ENCODE measurements at regions not wholly inside any gene's neighbourhood (a gene's known extent, or its start where the extent isn't known, plus 50 kb on each side); places are given as distances from the start of the nearest gene placed in this dataset.
"Not testable (repeated sequence)": the region's sequence is repeated elsewhere in the genome, so short reads cannot be mapped to it uniquely, and the experiment has no call there.

DNA sequence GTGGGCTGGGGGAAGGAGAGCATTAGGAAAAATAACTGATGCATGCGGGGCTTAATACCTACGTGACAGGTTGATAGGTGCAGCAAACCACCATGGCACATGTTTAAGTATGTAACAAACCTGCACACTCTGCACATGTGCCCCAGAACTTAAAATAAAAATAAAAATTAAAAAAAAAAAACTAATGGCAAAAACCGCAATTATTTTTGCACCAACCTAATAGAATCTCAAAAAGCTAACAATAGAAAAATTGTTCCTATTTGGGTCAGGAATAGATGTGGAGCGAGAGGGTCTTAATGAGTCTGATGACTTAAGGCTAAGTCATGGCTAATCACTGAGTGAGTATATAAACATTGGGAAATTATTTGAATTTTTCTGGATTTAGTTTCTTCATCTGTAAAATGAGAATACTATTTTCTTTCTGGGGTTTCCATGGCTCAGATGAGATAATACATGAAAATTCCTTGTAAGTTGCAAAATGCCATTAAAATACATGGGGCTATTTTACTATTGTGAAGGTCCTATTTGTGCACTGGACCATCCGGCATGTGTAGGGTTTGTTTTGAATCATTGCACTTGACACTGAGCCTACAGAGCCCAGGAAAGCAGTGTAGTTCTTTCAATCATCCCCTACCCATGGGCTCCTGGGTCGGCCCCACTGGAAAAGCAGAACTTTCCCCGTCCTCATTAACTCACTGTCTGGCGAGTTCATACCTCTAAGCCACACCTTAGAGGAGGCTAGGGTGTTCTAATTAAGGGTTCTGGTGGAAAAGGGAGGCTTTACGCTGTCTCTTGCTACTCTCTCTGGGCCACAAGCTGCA, 164.1 kb upstream of the NTF3 start:
- ATAC-seq, result no peak

DNA sequence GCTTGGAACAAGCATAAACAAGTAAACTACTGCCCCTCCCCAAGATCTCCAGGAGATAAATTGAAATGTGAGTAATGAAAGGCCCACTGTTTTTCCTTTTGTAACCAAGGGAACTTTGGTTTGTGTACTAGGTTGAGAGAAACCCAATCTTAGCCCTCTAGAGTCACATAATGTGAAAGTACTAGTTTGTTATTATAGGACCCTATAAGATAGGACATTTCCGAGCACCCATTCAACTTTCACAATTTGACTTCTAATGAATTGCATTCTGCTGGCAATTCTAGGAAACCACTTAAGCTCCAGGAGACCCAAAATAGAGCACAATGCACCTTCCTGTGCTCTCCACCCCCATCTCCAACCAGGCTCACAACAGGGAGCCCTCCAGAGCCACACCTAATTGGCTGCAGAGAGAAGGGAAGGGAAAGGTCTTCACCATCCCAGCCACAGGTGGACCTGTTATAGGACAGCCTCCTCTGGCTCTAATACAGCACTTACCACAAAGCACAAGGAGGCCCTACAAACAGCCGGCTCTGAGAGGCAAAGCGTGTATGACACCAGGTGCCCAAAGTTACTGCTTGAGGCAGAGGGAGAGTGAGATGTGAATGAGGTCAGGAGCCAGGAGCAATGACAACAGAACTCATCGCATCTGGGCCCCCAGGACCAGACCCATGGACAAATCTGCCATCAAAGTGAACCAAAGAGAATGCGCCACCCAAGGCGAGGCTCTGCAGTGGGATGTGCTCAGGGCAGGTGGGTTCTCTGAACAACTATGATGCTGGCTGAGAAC, 163.3 kb upstream of the NTF3 start:
- no peak for ATAC-seq

DNA sequence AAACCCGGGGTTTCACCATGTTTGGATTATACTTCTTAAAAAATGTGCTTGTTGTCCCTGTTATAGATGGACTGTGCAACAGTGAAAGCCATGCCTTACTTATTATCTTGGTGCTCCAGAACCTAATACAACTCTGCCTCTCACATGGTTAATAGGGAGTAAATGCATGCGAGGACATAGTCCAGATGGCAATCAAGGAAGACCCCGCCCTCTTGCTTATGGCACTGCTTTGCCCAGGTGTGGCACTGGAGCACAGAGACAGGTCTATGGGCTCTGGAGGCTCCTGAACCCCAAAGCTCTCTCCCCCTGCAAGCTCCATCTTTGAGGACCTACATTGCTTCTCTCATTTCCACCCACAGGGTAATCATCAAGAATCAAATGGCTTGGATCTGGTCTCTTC, 162.1 kb upstream of the NTF3 start:
- no peak for ATAC-seq

DNA sequence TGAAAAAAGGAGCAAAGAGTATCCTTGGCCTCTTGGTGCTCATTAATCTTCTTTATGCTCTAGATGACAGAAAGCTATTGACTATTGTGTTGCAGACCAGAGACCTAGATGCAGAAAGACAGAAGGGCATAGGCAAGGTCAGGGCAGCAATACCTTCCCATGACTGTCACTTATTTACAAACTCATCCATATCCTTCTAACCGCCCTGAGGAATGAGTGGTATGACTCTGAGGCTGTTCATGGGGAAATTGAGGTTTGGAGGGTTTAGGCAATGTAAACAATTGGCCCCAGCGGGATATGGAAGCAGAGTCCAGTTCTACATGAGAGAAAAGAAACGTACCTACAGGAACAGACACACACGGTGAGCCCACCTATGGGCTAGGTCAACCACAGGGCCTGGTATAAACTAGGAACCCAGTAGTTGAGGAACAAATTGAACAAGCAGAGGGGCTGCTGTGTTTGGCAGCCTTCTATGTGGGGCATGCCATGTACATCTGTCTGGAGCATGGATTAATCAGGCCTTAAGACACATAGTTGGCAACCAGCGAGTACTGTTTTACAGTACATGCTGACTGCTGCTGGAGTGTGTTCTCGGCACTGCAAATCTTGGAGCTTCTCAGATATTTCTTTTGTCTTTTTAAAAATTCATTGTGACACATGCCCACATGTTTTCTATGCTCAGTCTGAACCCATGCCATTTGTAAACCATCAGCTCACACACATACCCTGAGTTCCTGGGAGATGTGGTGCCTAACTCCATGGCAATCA, 159.7 kb upstream of the NTF3 start:
- no peak for ATAC-seq

DNA sequence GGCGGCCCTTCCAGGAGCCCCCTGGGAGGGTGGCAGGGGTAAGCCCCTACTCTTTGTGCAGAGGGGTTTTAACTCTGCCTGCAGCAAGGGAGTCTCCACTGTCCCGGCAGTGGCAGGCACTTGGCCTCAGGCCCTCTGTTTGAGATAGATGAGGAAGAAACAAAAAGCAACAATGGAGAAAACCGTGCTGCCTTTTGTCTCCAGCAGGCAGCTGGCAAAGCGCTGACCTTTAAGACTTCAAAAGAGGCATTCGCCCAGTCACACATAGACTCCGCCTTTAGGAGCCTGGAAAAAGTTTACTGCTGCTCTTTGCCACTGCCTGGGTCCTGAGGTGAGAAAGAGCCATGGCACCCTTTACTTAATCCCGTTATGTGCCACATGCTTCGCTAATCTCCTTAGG, 158.2 kb upstream of the NTF3 start:
- no peak for ATAC-seq

DNA sequence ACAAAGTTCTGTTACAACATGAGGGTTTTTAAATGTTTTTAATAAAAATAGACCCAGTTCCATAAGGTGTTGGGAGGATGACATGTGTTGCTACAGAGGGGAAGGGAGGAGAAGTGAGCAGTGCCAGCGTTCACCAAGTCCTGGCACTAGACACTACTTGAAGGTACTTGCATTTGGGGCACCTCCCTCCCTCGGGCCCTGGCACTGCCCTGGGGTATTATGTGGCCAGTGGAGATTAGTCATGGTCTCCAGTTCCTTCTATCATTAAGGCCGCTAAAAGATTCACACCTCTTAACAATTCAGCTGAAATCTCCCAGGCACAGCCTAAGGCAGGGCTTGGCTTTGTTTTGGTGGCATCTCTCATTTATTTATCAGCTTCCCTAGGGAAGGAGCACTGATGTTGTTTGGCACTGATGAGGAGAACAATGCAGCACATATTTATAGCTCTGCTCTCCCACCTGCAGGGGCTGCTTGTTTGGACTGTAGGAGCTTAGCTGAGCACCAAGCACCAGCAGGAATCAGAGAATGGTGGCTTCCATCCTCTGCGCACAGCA, 155.5 kb upstream of the NTF3 start:
- ATAC-seq, result peak; percentile 58

DNA sequence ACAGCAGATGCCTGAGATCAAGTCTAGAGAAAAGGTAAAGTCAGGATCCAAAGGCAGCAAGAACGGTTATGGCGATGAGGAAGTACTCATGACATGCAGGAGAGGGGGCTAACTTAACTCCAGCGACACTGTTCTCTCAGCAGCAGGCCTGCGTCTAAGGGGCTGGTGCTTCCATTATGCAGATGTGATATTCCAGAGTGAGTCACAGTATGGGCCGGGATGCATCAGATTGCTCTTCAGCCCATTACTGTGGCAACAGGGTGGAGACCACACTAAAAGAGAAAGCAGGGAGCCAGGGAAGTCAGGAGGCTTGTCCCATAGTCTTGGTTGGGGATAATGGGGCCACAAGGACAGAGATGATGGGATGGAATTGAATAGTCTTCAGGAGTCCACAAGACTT, 151.8 kb upstream of the NTF3 start:
- no peak for ATAC-seq

DNA sequence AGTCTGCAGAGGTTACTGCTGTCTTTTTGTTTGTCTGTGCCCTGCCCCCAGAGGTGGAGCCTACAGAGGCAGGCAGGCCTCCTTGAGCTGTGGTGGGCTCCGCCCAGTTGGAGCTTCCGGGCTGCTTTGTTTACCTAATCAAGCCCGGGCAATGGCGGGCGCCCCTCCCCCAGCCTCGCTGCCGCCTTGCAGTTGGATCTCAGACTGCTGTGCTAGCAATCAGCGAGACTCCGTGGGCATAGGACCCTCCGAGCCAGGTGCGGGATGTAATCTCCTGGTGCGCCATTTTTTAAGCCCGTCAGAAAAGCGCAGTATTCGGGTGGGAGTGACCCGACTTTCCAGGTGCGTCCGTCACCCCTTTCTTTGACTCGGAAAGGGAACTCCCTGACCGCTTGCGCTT, 141.5 kb upstream of the NTF3 start:
- ATAC-seq, result not testable (repeated sequence)

DNA sequence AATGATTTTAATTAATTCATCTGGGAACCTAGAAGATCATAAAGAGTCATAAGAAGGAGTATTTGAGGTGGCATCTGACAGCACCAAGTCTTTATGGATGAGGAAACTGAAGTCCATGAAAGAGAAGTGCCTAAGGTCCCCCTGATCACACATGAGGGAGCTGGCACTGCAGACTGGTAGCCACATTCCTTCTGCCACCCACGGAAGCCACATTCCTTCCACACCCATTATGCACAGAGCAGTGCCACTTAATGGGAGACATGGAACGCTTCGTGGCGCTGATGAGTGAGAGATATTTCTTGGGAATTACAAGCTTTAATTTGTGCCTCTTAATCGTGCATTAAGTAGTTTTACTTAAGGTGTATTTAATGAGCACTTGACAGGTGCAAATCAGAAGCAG, 139.3 kb upstream of the NTF3 start:
- no peak for ATAC-seq

DNA sequence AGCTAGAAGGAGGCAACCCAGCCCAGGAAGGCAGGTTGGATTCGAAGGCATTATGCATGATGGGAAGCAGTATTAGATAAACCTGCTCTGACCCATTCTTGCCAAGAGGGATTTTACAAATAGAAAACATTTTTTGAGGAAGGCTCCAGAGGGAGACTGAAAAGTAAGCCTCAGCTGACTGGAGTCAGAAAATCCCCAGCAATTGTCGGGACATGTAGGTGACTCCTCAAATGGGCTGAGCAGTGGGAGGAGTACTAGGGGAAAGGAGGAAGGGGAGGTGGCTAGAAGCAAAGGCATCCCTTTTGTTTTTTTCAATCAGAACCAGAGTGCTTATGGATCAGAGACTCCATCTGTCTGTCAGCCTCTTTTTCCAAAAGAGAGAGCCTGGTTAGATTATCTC, 138.1 kb upstream of the NTF3 start:
- ATAC-seq, result peak; percentile 15

DNA sequence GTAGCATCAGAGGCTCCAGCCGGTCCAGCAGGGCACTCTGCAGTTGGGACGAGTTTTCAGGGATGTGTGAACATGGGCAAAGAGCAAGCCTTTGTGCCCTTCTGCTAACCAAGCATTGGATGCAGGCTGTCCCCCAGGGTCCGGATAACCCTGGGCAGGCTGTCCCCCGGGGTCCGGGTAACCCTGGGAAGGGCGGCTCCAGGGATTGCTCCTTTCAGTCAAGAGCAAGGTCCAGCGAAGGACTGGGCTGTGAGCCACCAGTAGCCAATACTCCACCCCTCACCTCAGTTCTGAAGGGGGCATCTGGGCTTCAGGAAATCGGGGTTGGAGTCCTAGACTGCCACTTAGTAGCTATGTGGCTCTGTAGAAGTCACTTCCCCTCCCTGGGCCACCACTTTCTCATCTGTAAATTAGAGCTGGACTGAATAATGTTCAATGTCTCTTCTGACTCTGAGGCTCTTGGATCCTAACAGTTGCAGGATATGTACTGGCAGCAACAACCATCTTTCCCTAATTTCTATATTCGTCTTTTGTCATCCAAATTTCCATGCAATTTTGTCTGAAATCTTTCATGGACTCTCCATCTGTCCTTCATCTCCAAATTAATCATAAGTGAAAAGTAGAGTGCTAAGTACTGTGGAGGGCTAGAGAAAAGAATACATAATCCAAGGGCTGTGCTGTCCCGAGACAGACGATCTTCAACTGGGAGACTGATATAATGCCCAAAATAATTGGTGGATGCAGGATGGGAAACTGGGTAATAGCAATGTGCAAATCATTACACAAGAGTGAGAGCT, 137.4 kb upstream of the NTF3 start:
- ATAC-seq, result no peak

DNA sequence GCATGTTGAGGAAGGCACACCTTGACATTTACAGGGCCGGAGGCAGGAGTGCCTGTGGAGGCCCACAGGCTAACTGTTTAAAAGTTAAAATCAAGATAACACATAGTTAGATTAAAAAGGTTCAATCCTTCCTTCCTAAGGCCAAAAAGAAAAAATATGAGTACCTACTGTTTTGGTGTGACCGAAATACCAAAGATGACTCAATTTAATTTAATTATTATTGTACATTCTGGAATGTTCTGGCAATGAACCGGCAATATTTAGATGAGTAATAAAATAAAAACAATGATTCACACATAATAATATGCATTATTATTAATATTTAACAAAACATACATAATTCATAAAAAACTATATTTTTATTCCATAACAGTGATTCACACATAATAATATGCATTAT, 136.8 kb upstream of the NTF3 start:
- ATAC-seq, result no peak

DNA sequence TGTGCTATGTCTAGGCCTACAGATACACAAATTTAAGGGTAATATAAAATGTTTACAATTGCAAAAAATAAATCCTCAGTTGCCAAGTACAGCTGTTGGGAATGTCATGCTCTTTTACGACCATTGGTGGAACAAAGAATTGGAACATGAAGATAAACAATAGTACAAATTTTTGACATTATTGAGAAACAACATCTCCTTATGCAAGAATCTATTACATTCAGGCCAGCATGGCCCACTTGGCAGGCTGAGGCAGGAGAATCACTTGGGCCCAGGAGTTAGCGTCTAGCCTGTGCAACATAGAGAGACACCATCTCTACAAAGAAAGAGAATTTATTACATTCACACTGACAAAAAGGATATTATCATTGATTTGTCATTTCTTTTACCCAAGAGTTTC, 135.9 kb upstream of the NTF3 start:
- ATAC-seq, result no peak

DNA sequence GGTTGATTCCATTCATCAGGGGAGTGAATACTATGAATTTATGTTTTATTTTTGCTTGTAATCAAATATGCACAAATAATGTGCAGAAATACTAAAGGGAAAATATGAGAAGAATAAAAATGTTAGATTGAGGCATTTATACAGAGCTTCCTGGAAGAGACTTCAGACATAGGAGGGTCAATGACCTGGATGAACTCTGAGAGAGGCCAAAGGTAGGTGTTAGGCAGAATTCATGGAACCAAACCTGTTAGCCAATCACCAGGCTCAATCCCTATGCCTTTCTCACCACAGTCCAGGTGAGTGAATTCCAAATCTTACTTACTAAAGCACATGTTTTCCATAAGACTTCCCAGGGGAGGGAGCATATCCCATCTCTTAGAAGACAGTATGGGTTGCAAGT, 130.4 kb upstream of the NTF3 start:
- no peak for ATAC-seq

DNA sequence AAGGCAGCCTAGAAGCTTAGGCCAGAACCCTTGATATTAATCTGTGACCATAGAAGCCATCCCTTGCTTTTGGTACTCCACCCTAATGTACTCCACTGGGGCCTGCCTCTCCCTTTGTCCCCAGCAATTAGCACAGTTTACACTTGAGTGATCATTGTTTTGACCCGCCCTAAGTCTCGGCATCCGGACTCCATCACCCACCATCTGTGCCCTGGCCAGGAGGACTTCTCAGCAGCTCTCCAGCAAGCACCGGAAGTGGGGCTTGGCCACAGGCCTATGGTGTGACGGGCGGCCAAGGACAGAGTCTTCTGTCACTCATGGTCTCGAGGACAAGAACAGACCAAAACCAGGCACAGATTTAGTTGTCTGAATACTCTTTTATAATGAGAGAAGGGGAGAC, 126.5 kb upstream of the NTF3 start:
- ATAC-seq, result no peak

DNA sequence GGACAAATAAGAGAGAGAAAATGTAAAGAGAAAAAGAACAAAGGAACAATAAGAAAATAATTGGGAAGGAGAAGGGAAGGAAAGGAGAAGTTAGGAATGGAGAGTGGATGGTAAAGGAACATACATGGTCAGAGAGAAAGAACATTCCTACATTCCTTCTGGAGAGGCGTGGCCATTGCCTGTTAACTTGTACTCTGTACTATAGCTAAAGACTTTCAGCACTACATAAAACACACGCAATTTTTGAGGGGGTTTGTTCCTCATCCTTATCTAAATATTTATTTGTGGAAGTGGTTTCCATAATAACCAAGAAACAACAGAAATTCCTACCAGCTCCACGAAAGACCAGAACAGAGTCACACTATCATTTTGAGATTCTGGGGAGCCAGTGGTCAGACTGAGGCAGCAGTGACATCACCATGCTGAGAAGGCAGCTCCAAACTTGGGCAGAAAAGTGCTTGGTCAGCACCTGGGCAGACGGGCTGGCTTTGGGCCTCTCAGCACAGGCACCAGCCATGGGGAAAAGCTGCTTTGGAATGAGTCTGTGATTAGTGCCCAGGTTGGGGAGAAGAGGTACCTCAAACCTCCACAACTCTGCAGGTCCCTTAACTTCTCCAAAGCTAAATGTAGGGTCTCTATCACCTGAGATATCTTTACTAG, 125.9 kb upstream of the NTF3 start:
- ATAC-seq, result no peak

DNA sequence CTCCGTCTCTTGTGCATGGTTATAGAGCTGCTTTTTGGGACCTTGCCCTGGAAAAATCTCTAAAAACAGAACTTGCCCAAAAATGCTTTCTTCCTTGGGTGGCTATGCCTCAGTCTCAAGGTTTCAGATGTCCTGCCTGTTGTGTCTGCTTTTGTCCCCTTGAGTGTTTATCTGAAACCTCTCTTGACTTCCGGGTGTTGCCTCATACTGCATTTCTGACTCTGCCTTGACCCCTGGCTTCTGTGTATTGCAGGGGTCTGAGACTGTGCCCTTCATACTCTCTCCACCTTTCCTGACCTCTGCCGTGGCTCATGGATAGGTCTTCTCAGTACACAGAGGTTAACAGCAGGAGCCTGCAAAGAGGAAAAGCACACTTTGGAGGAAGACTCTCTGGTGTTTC, 124.8 kb upstream of the NTF3 start:
- ATAC-seq, result no peak

DNA sequence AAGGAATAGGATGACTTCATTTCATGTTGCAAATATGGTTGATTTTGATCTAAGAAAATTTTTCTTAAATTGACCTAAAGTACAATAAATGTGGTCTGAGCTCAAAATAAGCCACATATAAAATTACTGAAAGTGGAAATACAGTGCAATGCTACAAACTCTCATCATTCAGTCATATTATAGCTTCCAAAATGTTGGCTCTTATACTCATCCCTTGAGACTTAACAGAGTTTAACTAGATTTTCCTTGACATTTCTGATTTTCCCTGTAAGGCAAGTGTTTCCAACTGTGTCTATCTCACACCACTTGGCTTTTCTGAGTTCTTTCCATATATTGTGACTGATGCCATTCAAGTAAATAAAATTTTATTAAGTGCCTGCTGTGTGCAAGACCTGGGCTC, 123.7 kb upstream of the NTF3 start:
- no peak for ATAC-seq

DNA sequence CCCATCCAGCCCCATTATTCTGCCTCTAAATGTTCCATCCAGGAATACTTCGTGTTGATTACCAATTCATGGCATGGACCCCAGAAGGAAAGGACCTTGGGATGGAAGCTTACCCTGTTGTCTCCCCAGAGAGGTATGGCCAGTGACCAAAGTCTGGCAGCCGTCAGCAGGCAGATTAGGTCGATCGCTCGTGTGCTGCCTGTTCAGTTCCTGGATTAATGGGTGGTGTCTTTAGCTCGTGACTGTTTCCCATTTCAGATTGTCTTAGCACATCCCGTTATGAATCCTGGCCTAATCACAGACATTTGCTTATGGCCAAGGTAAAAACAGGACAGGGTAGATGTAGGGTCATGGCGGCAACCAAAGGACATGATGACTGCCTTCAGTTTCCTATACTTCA, 122.9 kb upstream of the NTF3 start:
- no peak for ATAC-seq

DNA sequence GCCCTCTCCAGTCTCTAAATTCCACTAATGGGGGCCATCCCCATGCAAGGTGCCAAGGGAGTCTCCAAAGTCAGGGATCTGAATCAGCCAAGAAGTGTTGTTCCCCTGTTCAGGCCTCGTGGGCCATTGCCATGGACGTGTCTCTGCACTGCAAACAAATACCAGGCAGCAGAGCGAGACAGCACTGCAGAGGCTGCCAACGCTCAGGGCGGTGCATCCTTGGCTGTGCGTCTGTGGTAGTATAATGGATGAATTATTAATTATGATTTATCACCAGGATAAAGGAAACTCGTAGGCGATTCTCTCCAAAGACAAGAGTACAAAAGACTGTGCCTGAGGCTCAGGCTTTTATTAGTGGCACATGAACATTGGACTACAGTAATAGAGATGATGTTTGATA, 122.3 kb upstream of the NTF3 start:
- peak; percentile 94 for ATAC-seq

DNA sequence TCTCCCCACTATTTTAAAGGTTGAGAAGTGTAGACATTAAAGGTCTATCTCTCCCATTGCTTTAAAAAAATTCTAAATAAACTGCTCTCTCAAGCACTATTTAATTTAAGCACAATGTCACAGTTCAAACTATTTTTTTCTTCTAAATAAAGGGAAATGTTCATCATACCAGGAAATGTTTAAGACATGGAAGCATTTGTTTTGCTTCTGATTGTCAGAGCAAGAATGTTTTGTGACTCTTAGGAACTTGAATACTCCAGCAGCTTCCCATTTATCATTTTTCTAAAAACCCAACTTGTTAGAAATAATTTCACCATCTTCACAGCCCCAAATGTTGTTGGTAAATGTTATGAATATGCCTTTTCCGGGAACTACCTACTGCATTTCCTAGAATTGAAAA, 121.8 kb upstream of the NTF3 start:
- no peak for ATAC-seq

DNA sequence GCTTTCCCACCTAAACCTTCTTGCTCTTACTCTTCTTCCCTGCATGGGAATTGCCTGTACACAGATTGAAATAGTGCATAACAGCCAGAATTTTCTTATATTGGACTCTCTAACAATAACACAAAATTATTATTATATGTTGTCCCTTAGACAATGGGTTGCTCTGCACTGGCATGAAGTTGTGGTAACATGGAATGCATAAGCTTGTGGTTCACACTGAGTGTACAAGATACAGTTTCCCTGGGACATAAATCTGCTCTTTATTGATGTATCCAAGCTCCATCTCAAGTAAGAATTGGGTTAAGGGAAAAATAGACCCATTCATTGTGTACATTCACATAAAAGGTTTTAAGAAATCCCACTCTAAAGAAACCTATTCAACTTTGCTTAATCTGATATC, 114.4 kb upstream of the NTF3 start:
- no peak for ATAC-seq

All from esophagus mucosa (tissue), 1 donor.